ENCODE measurements at regions not wholly inside any gene's neighbourhood (a gene's known extent, or its start where the extent isn't known, plus 50 kb on each side); places are given as distances from the start of the nearest gene placed in this dataset.
"Not testable (repeated sequence)": the region's sequence is repeated elsewhere in the genome, so short reads cannot be mapped to it uniquely, and the experiment has no call there.

DNA sequence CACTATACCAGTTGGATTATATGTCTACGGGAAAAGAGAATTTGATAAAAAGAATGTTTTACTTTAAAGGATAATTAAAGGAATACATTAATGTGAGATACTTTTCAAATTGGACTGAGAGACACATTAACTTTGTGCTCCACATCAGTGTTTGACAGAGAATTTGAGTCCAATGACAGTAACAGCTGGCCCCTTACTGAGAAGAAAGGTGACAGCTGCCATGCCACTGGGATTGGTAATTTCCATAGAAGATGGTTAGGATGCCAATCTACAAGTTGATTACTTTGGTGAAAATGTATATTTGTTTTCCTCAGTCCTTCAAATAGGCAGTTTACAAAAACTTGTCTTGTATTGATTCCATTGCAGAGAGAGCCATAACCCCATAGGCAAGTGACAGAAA lies 578.4 kb downstream of the SLCO4C1 start:
- no peak for DNase-seq (ENCODE audit: low read depth)
- H3K4me3 ChIP-seq (ENCODE audit: control insufficient read depth, low read depth, low read length) = no peak overlapping the region
- TF ChIP-seq, protein P1, sequence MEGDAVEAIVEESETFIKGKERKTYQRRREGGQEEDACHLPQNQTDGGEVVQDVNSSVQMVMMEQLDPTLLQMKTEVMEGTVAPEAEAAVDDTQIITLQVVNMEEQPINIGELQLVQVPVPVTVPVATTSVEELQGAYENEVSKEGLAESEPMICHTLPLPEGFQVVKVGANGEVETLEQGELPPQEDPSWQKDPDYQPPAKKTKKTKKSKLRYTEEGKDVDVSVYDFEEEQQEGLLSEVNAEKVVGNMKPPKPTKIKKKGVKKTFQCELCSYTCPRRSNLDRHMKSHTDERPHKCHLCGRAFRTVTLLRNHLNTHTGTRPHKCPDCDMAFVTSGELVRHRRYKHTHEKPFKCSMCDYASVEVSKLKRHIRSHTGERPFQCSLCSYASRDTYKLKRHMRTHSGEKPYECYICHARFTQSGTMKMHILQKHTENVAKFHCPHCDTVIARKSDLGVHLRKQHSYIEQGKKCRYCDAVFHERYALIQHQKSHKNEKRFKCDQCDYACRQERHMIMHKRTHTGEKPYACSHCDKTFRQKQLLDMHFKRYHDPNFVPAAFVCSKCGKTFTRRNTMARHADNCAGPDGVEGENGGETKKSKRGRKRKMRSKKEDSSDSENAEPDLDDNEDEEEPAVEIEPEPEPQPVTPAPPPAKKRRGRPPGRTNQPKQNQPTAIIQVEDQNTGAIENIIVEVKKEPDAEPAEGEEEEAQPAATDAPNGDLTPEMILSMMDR (IDR thresholded peaks at IDR 0.05; ENCODE audit: control insufficient read depth, insufficient read depth, low read depth, low read length, missing control alignments) = no peak

- no peak for DNase-seq (ENCODE audit: low read depth)
- H3K4me3 ChIP-seq (ENCODE audit: control insufficient read depth, low read depth, low read length) = no peak overlapping the region
- TF ChIP-seq, protein P1 (IDR thresholded peaks at IDR 0.05; ENCODE audit: control insufficient read depth, insufficient read depth, low read depth, low read length, missing control alignments) = no peak
Observed at GRCh38 chr5:101716941-101717340, 579.1 kb downstream of the SLCO4C1 start.

DNA sequence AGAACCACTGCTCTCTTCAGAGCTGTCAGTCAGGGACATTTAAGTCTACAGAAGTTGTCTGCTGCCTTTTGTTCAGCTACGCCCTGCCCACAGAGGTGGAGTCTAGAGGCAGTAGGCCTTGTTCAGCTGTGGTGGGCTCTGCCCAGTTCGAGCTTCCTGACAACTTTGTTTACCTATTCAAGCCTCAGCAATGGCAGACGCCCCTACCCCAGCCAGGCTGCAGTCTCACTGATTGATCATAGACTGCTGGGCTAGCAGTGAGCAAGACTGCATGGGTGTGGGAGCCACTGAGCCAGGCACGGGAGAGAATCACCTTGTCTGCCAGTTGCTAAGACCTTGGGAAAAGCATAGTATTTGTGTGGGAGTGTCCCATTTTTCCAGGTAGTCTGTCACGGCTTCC lies 580.3 kb downstream of the SLCO4C1 start:
- not testable (repeated sequence) for DNase-seq (ENCODE audit: low read depth); H3K4me3 ChIP-seq (ENCODE audit: control insufficient read depth, low read depth, low read length)

- no peak for DNase-seq (ENCODE audit: low read depth)
- no peak overlapping the region for H3K4me3 ChIP-seq (ENCODE audit: control insufficient read depth, low read depth, low read length)
- TF ChIP-seq, protein P1 (IDR thresholded peaks at IDR 0.05; ENCODE audit: control insufficient read depth, insufficient read depth, low read depth, low read length, missing control alignments) = no peak
Observed at GRCh38 chr5:101689306-101689705, 606.8 kb downstream of the SLCO4C1 start.

DNA sequence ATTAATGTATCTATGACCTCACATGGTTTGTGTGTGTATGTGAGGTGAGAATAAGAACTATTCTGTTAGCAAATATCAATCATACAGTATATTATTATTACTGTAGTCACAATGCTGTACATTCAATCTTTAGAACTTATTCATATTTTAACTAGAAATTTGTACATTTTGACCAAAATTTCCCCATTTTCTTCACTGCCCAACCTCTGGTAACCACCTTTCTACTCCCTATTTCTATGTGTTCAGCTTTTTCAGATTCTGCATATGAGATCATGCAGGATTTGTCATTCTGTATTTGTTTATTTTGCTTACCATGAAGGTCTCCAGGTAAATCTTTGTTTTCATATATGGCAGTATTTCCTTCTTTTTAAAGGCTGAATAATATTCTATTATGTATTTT lies 607.9 kb downstream of the SLCO4C1 start:
- TF ChIP-seq, protein P1 (IDR thresholded peaks at IDR 0.05; ENCODE audit: control insufficient read depth, insufficient read depth, low read depth, low read length, missing control alignments) = no peak
- DNase-seq (ENCODE audit: low read depth) = no peak
- H3K4me3 ChIP-seq (ENCODE audit: control insufficient read depth, low read depth, low read length) = no peak overlapping the region

DNA sequence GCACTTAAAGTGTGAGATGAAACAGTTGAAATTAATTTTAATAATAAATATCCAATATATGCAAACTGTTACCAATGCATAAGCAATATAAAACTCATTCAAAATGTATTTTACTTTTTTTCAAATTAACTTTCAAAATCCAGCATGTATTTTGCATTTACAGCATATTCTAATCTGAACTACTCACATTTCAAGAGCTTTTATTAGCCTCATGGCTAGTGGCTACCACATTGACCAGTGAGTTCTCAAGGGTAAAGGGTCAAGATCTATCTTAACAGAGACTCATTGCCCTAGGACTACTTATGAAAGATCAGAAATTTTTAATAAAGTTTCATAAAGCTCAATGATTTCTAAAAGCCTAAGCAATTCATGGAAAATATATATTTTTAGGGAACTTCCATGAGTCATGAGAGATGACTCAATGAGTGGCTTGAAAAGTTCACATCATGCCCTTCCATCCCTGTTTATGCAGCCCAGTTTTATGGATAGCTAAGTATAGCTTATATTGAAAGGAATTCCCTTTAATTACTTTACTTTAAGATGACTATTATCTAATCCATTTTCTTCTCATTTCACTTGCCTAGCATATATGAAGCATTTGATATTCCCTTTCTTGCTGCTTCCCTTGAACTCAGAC lies 608.6 kb downstream of the SLCO4C1 start:
- TF ChIP-seq, protein P1 (IDR thresholded peaks at IDR 0.05; ENCODE audit: control insufficient read depth, insufficient read depth, low read depth, low read length, missing control alignments) = no peak
- no peak for DNase-seq (ENCODE audit: low read depth)
- H3K4me3 ChIP-seq (ENCODE audit: control insufficient read depth, low read depth, low read length) = no peak overlapping the region

- TF ChIP-seq, protein P1 (IDR thresholded peaks at IDR 0.05; ENCODE audit: control insufficient read depth, insufficient read depth, low read depth, low read length, missing control alignments) = no peak
- DNase-seq (ENCODE audit: low read depth) = no peak
- H3K4me3 ChIP-seq (ENCODE audit: control insufficient read depth, low read depth, low read length) = no peak overlapping the region
Observed at GRCh38 chr5:101686536-101687157, 609.4 kb downstream of the SLCO4C1 start.

All from AG09309 (cell line).